ENCODE measurements at regions not wholly inside any gene's neighbourhood (a gene's known extent, or its start where the extent isn't known, plus 50 kb on each side); places are given as distances from the start of the nearest gene placed in this dataset.

GRCh38 chr10:29784175-29784773 lies 149.5 kb upstream of the SVIL start:
- Mint-ChIP-seq H3K4me1 (peaks cover 13% of the 10 kb centered on the region), H3K36me3 (no peaks in the 10 kb centered on the region), H3K27me3 (ENCODE audit: low read depth in 3 of 3) (peaks cover 4 to 12% (median 6%) of the 10 kb centered on the region in 3 donors), H3K9me3 (peaks cover 0 to 3% (median 1%) of the 10 kb centered on the region in 7 donors), H3K27ac (peak overlapping the region in 1 of 7 donors; percentile 19), H3K4me3 (no peak overlapping the region)
- Histone ChIP-seq H3K36me3 (replicated peaks in 1 of 2; ENCODE audit: control insufficient read depth in 1 of 2, insufficient read depth in 2 of 2, low read length in 2 of 2) (no peaks in the 10 kb centered on the region), H4K20me1 (ENCODE audit: insufficient read depth, low read length) (no peaks in the 10 kb centered on the region), H2AFZ (ENCODE audit: insufficient read depth, low read depth, low read length, poor library complexity, severe bottlenecking) (no peak overlapping the region), H3K4me3 (replicated peaks in 1 of 3; ENCODE audit: low read depth in 2 of 3, low read length in 3 of 3) (no peak overlapping the region), H3K4me1 (ENCODE audit: control insufficient read depth in 1 of 2, insufficient read depth in 2 of 2, low read length in 2 of 2) (no peaks in the 10 kb centered on the region), H3K9me3 (replicated peaks in 1 of 2; ENCODE audit: control insufficient read depth in 1 of 2, insufficient read depth in 1 of 2, low read length in 2 of 2) (no peaks in the 10 kb centered on the region), H3K27ac (ENCODE audit: low read depth in 1 of 2, low read length in 2 of 2) (no peak overlapping the region), H3K9ac (ENCODE audit: insufficient read depth, low read length, poor library complexity, severe bottlenecking) (no peak overlapping the region), H3K79me2 (ENCODE audit: insufficient read depth, low read length) (no peaks in the 10 kb centered on the region), H3K27me3 (ENCODE audit: control insufficient read depth in 2 of 2, insufficient read depth in 2 of 2, low read length in 2 of 2) (no peaks in the 10 kb centered on the region), H3K4me2 (replicated peaks; ENCODE audit: extremely low read depth, low read length, poor library complexity, severe bottlenecking) (no peak overlapping the region)
- 60% methylated on average over 1 of the region's 7 CpGs for WGBS (ENCODE audit: insufficient coverage)
- peak; percentile 25 to 65 (median 61) for DNase-seq
- intact Hi-C loops (cut with micrococcal nuclease), result no loop called here
- TF ChIP-seq CTCF (IDR thresholded peaks at IDR 0.05), result no peak

GRCh38 chr10:29783201-29783947 lies 148.6 kb upstream of the SVIL start:
- H3K79me2 ChIP-seq (ENCODE audit: insufficient read depth, low read length), result no peaks in the 10 kb centered on the region
- peak in 1 of 3 donors; percentile 46 for DNase-seq
- H3K27me3 Mint-ChIP-seq (ENCODE audit: low read depth in 3 of 3), result peaks cover 6 to 17% (median 8%) of the 10 kb centered on the region in 3 donors
- H3K4me3 ChIP-seq (replicated peaks in 1 of 3; ENCODE audit: low read depth in 2 of 3, low read length in 3 of 3), result no peak overlapping the region
- no peak overlapping the region for H3K4me3 Mint-ChIP-seq
- H3K27me3 ChIP-seq (ENCODE audit: control insufficient read depth in 2 of 2, insufficient read depth in 2 of 2, low read length in 2 of 2), result no peaks in the 10 kb centered on the region
- no peaks in the 10 kb centered on the region for H3K36me3 Mint-ChIP-seq
- H4K20me1 ChIP-seq (ENCODE audit: insufficient read depth, low read length), result no peaks in the 10 kb centered on the region
- no peak overlapping the region for H3K9ac ChIP-seq (ENCODE audit: insufficient read depth, low read length, poor library complexity, severe bottlenecking)
- no peaks in the 10 kb centered on the region for H3K9me3 ChIP-seq (replicated peaks in 1 of 2; ENCODE audit: control insufficient read depth in 1 of 2, insufficient read depth in 1 of 2, low read length in 2 of 2)
- H3K4me2 ChIP-seq (replicated peaks; ENCODE audit: extremely low read depth, low read length, poor library complexity, severe bottlenecking), result no peak overlapping the region
- H3K27ac Mint-ChIP-seq, result peak overlapping the region in 2 of 7 donors; percentile 1 to 12
- no peak for TF ChIP-seq CTCF (IDR thresholded peaks at IDR 0.05)
- no peaks in the 10 kb centered on the region for H3K4me1 ChIP-seq (ENCODE audit: control insufficient read depth in 1 of 2, insufficient read depth in 2 of 2, low read length in 2 of 2)
- H3K36me3 ChIP-seq (replicated peaks in 1 of 2; ENCODE audit: control insufficient read depth in 1 of 2, insufficient read depth in 2 of 2, low read length in 2 of 2), result no peaks in the 10 kb centered on the region
- peaks cover 13% of the 10 kb centered on the region for H3K4me1 Mint-ChIP-seq
- no peak overlapping the region for H2AFZ ChIP-seq (ENCODE audit: insufficient read depth, low read depth, low read length, poor library complexity, severe bottlenecking)
- H3K27ac ChIP-seq (ENCODE audit: low read depth in 1 of 2, low read length in 2 of 2), result no peak overlapping the region
- intact Hi-C loops (cut with micrococcal nuclease), result no loop called here
- WGBS (ENCODE audit: insufficient coverage), result no CpG with 5 or more reads among the region's 3 CpGs
- H3K9me3 Mint-ChIP-seq, result peaks cover 0 to 3% (median 1%) of the 10 kb centered on the region in 7 donors

All from CD14-positive monocyte (primary cell).